LoVo (cell line): ENCODE measurements at regions not wholly inside any gene's neighbourhood (a gene's known extent, or its start where the extent isn't known, plus 50 kb on each side); places are given as distances from the start of the nearest gene placed in this dataset.
"Not testable (repeated sequence)": the region's sequence is repeated elsewhere in the genome, so short reads cannot be mapped to it uniquely, and the experiment has no call there.

Source experiments
- DNase-seq: peaks from one replicate; pipeline ENCODE4 v3.0.0-alpha.2; 2016; ENCODE audit warnings: low spot score

DNA sequence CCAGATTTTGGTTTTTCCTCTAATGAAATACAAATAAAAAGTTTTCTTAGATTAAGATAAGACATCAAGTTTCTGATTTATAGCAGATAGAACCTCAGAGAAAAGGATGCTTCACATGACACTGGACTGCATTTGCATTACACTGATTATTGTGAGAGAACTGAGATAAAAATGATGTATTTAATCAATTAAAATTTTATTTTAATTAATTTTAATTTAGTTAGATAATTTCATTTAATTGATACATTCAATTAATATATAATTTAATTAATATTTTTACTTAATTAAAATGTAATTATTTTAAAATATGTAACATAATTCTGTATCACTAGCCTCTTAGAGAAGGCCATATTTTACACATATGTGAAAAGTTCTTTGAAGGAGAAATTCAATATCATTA is 759.4 kb downstream of the TTLL7 start:
- not testable (repeated sequence) for DNase-seq

GRCh38 chr1:83238654-83239053 is 760.3 kb downstream of the TTLL7 start:
- not testable (repeated sequence) for DNase-seq

- not testable (repeated sequence) for DNase-seq
Observed at GRCh38 chr1:83219788-83220187, 779.1 kb downstream of the TTLL7 start.

GRCh38 chr1:83218036-83218716 is 780.8 kb downstream of the TTLL7 start:
- DNase-seq: not testable (repeated sequence)

- DNase-seq: not testable (repeated sequence)
Observed at GRCh38 chr1:83214317-83214716, 784.6 kb downstream of the TTLL7 start.

- DNase-seq: not testable (repeated sequence)
Observed at GRCh38 chr1:83213648-83214047, 785.3 kb downstream of the TTLL7 start.

- not testable (repeated sequence) for DNase-seq
Observed at GRCh38 chr1:83212033-83212432, 786.9 kb downstream of the TTLL7 start.

GRCh38 chr1:83208540-83208939 is 790.4 kb downstream of the TTLL7 start:
- DNase-seq: not testable (repeated sequence)

- DNase-seq: not testable (repeated sequence)
Observed at GRCh38 chr1:83194610-83195009, 804.3 kb downstream of the TTLL7 start.

- not testable (repeated sequence) for DNase-seq
Observed at GRCh38 chr1:83182033-83182728, 816.8 kb downstream of the TTLL7 start.

- not testable (repeated sequence) for DNase-seq
Observed at GRCh38 chr1:83180621-83181020, 818.3 kb downstream of the TTLL7 start.

DNA sequence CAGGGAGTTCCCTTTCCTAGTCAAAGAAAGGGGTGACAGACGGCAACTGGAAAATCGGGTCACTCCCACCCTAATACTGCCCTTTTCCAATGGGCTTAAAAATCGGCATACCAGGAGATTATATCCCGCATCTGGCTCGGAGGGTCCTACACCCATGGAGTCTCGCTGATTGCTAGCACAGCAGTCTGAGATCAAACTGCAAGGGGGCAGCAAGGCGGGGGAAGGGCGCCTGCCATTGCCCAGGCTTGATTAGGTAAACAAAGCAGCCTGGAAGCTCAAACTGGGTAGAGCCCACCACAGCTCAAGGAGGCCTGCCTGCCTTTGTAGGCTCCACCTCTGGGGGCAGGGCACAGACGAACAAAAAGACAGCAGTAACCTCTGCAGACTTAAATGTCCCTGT is 831.3 kb downstream of the TTLL7 start:
- DNase-seq: not testable (repeated sequence)

DNA sequence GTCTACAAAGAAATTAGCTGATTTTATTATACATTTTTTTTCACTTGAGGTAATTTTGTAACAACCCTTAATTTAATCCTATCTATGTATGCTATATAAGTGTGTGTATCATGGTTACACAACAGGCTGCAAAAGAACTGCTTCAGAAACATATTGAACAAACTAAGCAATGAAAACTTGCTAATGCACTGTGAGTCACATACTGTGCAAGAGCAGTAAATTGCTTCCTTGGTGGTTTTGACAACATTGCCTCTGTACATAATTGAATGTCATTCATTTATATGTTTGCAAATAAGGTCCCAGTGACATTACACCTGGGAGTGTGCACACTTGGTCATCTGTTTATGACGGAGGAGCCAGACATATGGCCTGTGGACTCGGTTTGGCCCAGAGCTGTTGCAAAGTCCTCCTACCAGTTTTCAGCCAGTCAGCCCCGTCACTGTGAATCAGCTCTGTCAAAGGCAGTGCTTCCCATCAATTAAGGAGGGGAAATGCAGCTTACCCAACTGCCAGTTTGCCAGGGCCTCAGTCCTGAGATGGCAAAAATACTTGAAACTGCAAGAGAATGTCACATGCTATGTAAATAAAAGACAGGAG is 835.0 kb downstream of the TTLL7 start:
- DNase-seq: not testable (repeated sequence)

DNA sequence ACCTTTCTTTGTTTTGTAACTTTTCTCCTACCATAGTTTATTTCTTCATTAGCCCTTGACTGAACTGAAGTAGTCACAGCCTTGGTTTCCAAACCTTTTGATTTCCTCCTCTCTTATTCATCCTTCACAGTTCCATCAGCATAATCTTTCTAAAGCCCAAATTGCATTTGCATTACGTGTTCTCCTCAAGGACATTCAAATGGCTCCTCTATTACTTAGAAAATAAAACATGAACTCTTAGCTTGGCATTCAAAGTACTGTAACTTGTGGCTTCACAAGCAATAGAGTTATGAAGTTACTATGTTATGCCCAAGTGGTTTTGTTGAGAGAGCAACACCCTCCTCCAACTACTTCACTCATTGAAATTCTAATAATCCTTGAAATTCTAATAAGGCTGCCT is 840.0 kb downstream of the TTLL7 start:
- DNase-seq: not testable (repeated sequence)

GRCh38 chr1:83154306-83154705 is 844.6 kb downstream of the TTLL7 start:
- DNase-seq: not testable (repeated sequence)

DNA sequence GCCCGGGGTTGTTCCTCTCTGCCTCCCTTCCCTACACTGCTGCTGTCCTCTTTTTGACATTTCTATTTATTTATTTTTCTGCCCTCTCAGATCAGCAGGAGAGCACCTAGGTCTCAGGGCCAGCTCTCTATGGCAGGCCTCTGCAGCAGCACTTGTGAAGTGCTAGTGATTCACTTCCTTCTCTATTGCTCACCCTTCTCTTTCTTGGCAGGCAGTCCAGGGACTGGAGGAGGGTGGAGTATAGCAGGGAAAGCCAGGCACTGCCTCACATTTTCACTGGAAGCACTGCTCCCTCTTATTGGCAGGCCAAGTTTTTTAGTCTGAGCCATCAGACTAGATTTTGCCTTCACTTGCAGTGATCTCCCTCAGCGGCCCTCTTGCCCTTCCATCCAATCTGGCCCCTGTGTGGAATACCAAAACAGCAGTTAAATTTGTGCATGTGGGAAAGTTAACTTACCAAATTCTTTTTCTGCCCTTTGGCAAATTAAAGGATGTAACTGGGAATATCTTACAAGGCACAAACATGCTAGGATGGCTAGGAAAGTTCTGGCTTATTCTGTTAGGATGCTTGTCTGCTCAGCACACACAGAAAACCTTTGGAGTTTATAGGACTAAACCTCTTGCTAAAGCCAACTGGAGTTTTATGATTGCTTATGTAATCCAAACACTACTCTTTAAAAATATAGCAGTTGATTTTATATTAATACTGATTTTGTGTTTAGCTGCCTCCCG is 847.6 kb downstream of the TTLL7 start:
- DNase-seq: not testable (repeated sequence)

DNA sequence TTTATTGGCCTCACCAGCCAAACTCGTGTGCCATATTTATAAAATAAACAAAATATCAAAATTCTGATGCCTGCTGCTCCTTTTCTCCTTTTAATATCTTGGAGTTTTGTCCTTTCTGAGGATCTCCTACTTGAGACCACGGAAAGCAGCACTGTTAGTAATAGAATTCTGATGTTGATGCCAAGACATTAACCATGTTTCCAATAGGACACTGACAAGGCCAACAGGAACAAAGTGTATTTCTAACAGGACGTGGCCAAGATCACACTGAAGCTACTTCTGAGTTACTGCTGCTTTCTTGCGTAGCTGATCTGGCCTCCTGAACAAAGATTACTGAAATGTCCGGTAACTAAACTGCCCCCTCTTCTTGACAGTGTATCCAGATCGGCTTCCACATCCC is 848.5 kb downstream of the TTLL7 start:
- not testable (repeated sequence) for DNase-seq

GRCh38 chr1:83145820-83146219 is 853.1 kb downstream of the TTLL7 start:
- DNase-seq: not testable (repeated sequence)

DNA sequence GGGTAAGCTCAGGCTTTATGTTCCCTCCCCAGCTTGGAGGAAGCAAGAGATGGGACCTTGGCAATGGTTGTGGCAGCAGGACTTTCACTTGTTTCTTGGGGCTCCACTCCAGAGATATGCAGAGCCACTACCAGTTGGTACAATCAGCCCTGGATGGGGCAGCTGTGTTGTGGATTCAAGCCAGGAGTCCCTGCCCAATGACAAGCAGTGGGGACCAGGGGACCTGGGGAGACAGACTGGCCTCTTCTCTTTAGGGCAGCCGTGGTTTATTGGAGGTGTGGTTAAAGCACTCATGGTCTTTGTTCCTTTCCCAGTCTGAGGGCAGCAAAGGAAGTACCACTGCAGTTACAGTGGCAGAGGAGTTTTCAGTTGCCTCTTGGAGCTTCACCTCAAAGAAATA is 856.1 kb downstream of the TTLL7 start:
- DNase-seq: not testable (repeated sequence)

DNA sequence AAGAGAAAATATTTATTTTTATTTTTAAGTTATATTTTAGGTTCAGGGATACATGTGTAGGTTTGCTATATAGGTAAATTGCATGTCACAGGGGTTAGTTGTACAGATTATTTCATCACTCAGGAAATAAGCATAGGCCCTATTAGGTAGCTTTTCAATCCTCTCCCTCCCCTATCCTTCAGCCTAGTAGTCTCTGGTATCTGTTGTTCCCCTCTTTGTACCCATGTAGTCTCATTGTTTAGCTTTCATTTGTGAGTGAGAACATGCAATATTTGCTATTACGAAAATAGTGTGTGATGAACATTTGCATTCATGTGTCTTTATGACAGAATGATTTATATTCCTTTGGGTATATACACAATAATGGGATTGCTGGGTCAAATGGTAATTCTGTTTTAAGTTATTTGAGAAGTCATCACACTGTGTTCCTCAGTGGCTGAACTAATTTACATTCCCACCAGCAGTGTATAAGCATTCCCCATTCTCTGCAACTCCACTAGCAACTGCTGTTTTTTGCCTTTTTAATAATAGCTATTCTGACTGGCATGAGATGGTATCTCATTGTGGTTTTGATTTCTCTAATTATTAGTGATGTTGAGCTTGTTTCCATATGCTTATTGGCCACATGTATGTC is 863.3 kb downstream of the TTLL7 start:
- not testable (repeated sequence) for DNase-seq

DNA sequence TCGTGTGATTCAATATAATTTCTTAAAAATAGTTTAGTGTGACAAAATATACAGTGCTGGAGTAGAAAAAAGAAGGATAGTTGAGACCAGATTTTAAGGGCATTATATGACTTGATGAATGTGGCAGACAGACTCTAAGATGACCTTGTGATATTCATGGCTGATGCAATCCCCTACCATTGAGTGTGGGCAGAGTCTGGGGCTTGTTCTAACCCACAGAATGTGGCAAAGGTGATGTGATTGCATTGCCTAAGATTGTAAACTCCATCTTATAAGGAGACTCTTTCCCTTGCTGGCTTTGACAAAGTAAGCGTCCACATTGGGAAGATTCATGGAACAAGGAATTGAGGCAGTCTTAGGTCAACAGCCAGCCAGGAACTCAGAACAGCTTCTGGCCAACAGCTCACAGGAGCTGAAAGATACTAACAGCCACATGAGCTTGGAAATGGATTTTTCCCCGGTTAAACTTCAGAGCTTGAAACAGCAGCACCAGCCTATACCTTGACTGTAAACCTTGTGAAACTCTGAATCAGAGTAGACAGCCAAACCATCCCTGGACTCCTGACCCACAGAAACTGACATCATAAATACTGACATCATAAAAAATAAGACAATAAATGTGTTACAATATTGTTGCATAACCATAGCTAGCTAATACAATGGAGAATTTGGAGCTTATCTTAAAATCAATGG is 864.5 kb downstream of the TTLL7 start:
- DNase-seq: not testable (repeated sequence)

DNA sequence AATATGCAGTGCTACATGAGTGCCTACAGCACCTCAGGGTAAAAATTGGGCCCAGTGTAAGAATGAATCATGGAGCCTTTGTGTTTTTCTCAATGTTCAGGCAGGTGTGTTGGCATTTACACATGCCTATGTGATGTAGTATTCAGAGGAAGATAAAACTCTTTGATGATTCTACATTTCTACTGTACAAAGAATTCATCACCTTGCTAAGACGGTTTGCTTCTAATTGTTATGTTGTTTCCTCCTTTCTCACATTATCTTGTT is 867.3 kb downstream of the TTLL7 start:
- DNase-seq: no peak
